HG03175 (cell line): ENCODE measurements at regions not wholly inside any gene's neighbourhood (a gene's known extent, or its start where the extent isn't known, plus 50 kb on each side); places are given as distances from the start of the nearest gene placed in this dataset.
"Not testable (repeated sequence)": the region's sequence is repeated elsewhere in the genome, so short reads cannot be mapped to it uniquely, and the experiment has no call there.

Experiments
- ATAC-seq: cut with Tn5 transposase; IDR thresholded peaks from one replicate; pipeline ENCODE4 v1.9.1; 2021; ENCODE audit warnings: mild to moderate bottlenecking, moderate library complexity; ENCODE audit not compliant: unreplicated experiment

DNA sequence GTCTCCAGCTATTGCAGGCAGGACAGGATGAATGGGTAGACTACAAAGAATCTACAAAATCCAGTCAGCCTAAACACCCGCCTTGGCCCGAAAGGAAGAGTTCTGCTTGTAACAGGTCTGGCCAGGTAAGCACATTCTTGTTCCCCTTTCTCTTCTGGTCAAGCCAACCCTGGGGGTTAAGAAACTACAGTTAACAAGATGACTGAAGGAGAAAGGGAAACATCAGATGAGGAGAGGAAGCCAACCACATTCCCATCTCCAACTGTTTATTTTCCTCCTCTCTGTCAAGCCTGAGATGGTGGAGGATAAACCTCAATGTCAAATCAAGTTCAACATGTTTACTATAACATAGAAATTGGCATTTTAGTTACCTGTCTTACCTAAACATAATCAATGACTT, 198.9 kb downstream of the IPMK start:
- no peak for ATAC-seq

- no peak for ATAC-seq
Observed at GRCh38 chr10:58066979-58067378, 200.7 kb downstream of the IPMK start.

- ATAC-seq = no peak
Observed at GRCh38 chr10:58066126-58066525, 201.6 kb downstream of the IPMK start.

- no peak for ATAC-seq
Observed at GRCh38 chr10:58065529-58065815, 202.2 kb downstream of the IPMK start.

DNA sequence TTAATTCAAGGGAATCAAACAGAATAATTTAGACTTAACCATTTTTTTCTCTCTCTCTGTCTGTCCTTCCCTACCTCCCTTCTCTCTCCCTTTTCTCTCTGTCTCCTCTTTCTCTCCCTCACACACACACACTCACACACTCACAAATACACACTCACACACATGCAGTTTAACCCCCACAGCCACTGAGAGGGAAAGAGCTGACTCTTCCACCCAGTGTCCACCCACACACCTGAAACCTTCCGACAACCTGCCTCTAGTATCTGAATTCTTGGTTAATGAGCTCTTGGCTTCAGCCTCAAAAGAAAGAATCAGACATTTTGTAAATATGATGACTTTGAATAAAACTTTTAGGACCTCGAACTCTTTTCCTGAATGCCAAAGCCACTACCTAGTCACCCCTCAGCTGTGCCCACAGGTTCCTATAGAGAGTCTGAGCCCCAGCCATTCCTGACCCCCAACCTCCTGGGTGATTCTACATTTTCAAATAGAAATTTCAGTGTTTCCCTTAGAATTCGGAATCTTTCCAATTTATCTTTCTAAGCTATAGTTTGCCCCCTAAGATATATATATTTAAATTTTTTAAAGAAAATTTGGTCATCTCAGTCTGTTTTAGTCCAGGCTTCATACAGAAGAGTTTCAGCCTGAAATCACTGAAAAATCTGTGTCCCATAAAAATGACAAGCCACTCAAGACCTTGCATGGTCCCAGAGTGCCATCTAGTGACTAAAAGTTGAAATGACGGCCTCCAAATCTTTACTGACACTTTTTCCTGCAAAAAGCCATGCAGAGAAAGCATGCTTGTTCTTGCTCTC, 202.8 kb downstream of the IPMK start:
- no peak for ATAC-seq

- ATAC-seq = no peak
Observed at GRCh38 chr10:58063861-58064480, 203.7 kb downstream of the IPMK start.

DNA sequence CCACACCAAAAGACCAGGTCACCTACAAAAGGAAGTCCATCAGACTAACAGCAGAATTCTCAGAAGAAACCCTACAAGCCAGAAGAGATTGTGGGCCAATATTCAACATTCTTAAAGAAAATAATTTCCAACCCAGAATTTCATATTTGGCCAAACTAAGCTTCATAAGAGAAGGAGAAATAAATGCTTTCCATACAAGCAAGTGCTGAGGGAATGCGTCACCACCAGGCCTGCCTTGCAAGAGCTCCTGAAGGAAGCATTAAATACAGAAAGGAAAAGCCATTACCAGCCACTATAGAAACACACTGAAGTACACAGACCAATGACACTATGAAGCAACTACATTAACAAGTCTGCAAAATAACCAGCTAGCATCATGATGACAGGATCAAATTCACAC, 209.0 kb downstream of the IPMK start:
- not testable (repeated sequence) for ATAC-seq

- ATAC-seq = no peak
Observed at GRCh38 chr10:58054881-58055280, 212.8 kb downstream of the IPMK start.

GRCh38 chr10:58052772-58053171, 214.9 kb downstream of the IPMK start:
- no peak for ATAC-seq

GRCh38 chr10:58050575-58050974, 217.1 kb downstream of the IPMK start:
- no peak for ATAC-seq

DNA sequence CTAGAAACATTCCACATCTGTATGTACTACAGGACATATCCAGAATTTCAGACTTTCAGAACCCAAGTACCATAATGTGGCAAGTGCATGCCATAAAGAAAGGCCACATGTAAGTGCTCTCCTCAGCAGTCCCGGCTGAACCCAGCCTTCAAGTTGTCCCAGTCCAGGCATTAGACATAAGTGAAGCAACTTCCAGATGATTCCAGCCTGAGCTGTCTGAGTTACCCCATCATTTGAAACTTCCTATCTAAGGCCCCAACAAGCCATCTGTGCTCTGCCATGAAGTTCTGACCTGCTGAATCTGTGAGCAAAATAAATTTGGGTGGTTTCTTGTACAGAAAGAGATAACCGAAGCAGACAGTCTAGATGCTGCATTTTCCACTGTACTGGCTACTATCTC, 218.8 kb downstream of the IPMK start:
- ATAC-seq = no peak

- no peak for ATAC-seq
Observed at GRCh38 chr10:58044072-58044471, 223.6 kb downstream of the IPMK start.

- ATAC-seq = no peak
Observed at GRCh38 chr10:58041901-58042300, 225.8 kb downstream of the IPMK start.

DNA sequence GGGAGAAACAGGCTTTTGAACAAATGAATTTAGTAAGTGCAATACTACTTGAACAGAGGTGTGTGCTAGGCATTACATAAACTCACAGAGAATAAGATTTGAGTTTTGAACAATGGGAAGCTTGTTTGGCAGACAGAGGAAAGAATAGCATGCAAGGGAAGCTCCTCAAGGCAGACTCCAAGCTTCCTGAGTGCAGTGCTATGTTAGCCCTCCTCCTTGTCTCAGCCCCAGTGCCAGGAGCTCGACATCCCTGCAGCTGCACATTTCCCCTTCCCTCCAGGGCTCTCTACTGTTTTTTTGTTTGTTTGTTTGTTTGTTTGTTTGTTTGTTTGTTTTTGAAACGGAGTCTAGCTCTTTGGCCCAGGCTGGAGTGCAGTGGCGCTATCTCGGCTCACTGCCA, 237.5 kb downstream of the IPMK start:
- no peak for ATAC-seq

- no peak for ATAC-seq
Observed at GRCh38 chr10:58028597-58029366, 238.9 kb downstream of the IPMK start.

GRCh38 chr10:58027426-58027825, 240.3 kb downstream of the IPMK start:
- no peak for ATAC-seq

- ATAC-seq = no peak
Observed at GRCh38 chr10:58026036-58026435, 241.7 kb downstream of the IPMK start.

GRCh38 chr10:58023341-58024073, 244.2 kb downstream of the IPMK start:
- no peak for ATAC-seq

GRCh38 chr10:58019863-58020537, 247.7 kb downstream of the IPMK start:
- no peak for ATAC-seq

DNA sequence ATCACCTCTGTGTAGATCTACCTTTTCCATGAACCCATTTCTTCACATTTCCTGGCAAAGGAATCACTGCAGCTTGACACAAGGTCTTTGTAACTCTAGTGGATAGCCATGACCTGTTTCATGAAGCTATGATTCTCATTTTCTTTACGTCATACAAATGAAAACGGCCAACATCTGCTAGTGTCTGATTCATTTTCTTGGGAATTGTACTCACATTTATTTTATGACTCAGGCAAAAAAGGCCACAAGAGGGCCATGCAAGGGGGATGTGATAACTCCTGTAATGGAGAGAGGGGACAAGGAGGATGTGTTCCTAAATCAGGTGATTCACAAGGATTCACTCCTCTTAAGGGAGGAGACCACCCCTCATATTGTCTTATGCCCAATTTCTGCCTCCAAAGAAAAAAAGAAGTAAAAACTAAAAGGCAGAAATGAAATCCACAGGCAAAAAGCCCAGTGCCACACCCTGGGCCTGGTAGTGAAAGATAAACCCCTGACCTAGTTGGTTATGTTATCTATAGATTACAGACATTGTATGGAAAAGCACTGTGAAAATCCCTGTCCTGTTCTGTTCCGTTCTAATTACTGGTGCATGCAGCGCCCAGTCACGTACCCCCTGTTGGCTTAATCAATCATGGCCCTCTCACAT, 249.9 kb downstream of the IPMK start:
- ATAC-seq = no peak
